Immature natural killer cell (primary cell): ENCODE measurements at regions not wholly inside any gene's neighbourhood (a gene's known extent, or its start where the extent isn't known, plus 50 kb on each side); places are given as distances from the start of the nearest gene placed in this dataset.
"Not testable (repeated sequence)": the region's sequence is repeated elsewhere in the genome, so short reads cannot be mapped to it uniquely, and the experiment has no call there.

Experiments used
- DNase-seq, 3 donors: peaks; one replicate each; pipeline ENCODE4 v3.0.0; 2022; ENCODE audit warnings: mixed read lengths in 1 of 3
- H3K27ac Mint-ChIP-seq, 6 donors: one replicate each; pipeline ENCODE4 v1.8.0; 2020; ENCODE audit warnings: mixed read lengths in 6 of 6, mild to moderate bottlenecking in 5 of 6, inconsistent platforms in 4 of 6, moderate library complexity in 3 of 6
- H3K27me3 Mint-ChIP-seq, 3 donors: one replicate each; pipeline ENCODE4 v1.8.0; 2020 to 2021; ENCODE audit warnings: low read depth in 3 of 3, mild to moderate bottlenecking in 3 of 3, mixed read lengths in 3 of 3, moderate library complexity in 3 of 3, inconsistent platforms in 1 of 3
- H3K36me3 Mint-ChIP-seq, 3 donors: one replicate each; pipeline ENCODE4 v1.8.0; 2020; ENCODE audit warnings: mixed read lengths in 3 of 3, inconsistent platforms in 2 of 3, mild to moderate bottlenecking in 2 of 3
- H3K4me1 Mint-ChIP-seq, 2 donors: one replicate each; pipeline ENCODE4 v1.8.0; 2020; ENCODE audit warnings: inconsistent platforms in 2 of 2, mild to moderate bottlenecking in 2 of 2, mixed read lengths in 2 of 2, moderate library complexity in 1 of 2
- H3K4me3 Mint-ChIP-seq, 5 donors: one replicate each; pipeline ENCODE4 v1.8.0; 2020; ENCODE audit warnings: mild to moderate bottlenecking in 5 of 5, mixed read lengths in 5 of 5, inconsistent platforms in 3 of 5, moderate library complexity in 3 of 5
- H3K9me3 Mint-ChIP-seq, 6 donors: one replicate each; pipeline ENCODE4 v1.8.0; 2020; ENCODE audit warnings: mild to moderate bottlenecking in 6 of 6, mixed read lengths in 6 of 6, inconsistent platforms in 4 of 6, moderate library complexity in 3 of 6

DNA sequence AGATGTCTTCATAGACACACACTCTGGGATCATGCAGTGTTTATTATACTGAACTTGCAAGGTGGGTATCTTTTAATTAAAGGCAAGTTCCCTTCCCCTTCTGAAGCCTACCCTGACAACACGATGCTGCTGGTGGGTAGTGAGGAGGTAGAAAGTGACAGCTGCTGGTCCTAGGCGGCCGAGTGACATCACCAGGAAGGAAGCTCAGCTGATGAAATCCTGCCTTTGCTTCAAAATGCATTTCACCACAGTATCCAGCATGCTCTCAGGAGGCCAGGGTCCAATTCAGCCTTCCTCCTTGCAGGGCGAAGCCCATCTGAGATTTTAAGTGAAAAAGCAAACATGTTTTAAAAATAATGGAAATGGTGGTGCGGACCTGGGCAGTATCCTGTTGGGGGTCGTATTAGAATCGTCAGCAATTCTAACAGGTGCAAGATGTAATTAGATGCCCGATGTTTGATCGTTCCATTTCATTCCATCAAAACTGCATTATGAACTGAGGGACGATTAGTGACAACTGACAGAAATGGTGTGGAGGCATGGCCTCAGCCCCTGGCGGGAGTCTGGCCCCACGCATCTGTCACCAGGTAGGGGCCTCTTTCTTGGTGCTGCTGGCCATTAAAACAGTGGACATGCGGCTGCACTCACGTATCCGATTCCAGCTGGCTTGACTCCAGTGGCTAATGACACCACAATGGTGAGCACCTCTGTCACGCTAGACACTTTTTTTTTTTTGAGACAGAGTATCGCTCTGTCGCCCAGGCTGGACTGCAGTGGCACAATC, 324.8 kb upstream of the C1orf174 start:
- Mint-ChIP-seq H3K4me3 (no peak overlapping the region), H3K27me3 (peaks cover 1 to 7% (median 2%) of the 10 kb centered on the region in 3 donors), H3K27ac (no peak overlapping the region), H3K36me3 (no peaks in the 10 kb centered on the region), H3K4me1 (no peaks in the 10 kb centered on the region), H3K9me3 (no peaks in the 10 kb centered on the region)
- DNase-seq = no peak

DNA sequence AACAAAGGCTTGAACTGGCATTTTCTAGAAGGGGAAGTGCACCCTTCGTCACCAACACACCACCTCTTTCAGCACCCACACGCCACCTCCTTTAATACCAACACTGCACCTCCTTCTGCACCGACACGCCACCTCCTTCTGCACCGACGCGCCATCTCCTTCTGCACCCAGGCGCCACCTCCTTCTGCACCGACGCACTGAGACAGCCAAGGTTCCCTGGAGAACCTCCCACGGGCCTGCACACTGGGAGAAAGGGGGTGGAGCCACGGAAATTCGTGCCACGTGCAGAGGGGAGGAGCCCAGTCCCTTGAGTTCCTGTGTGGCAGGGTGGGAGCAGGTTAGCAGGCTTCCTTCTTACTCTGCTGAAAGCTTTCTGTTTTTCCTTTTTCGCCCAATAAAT, 327.9 kb upstream of the C1orf174 start:
- peaks cover 0 to 3% (median 0%) of the 10 kb centered on the region in 6 donors for H3K9me3 Mint-ChIP-seq
- no peak overlapping the region for H3K27ac Mint-ChIP-seq
- no peaks in the 10 kb centered on the region for H3K4me1 Mint-ChIP-seq
- peaks cover 0 to 9% (median 1%) of the 10 kb centered on the region in 3 donors for H3K27me3 Mint-ChIP-seq
- DNase-seq = no peak
- no peaks in the 10 kb centered on the region for H3K36me3 Mint-ChIP-seq
- no peak overlapping the region for H3K4me3 Mint-ChIP-seq

DNA sequence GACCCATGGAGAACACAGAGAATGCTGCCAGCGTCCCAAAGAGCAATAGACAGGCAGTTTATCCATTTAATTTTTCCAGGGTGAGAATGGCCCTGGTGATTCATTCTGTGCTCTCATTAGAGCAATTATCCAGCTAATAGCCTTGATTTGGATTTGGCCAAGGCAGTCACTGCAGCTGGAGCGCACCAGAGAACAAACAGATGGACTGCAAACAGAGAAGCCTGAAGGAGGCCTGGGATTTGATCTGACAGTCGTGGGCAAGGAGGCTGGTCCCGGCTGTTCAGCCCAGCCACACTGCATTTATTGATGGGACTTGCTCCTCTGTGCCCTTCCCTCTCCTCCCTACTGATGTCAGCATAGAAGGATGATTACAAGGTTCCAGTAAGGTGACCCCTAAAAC, 353.9 kb upstream of the C1orf174 start:
- peaks cover 5 to 8% (median 8%) of the 10 kb centered on the region in 3 donors for H3K27me3 Mint-ChIP-seq
- H3K4me3 Mint-ChIP-seq = no peak overlapping the region
- H3K36me3 Mint-ChIP-seq = no peaks in the 10 kb centered on the region
- DNase-seq = no peak
- H3K9me3 Mint-ChIP-seq = peaks cover 3 to 18% (median 7%) of the 10 kb centered on the region in 6 donors
- no peak overlapping the region for H3K27ac Mint-ChIP-seq
- H3K4me1 Mint-ChIP-seq = no peaks in the 10 kb centered on the region

DNA sequence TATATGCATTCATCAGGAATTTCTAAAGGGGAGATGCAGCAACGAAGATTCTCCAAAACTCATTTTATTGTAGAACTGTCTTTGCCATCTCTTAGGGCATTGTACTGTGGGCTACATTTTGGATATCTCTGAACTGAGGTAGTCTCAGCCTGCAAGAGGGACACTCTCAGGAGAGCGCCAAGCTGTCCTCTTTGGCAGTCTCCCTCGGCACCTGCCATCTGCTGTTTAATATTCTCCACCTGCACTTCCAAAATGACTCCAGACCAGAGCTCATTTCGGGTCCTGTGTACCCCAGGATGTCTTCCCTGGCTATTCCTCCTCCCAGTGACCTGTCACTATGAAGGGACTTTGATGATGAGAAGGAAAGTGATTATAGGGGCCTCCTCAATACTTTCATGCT, 356.3 kb upstream of the C1orf174 start:
- peaks cover 3 to 24% (median 8%) of the 10 kb centered on the region in 6 donors for H3K9me3 Mint-ChIP-seq
- peaks cover 0 to 11% (median 9%) of the 10 kb centered on the region in 3 donors for H3K27me3 Mint-ChIP-seq
- H3K4me3 Mint-ChIP-seq = no peak overlapping the region
- no peaks in the 10 kb centered on the region for H3K36me3 Mint-ChIP-seq
- DNase-seq = no peak
- no peaks in the 10 kb centered on the region for H3K4me1 Mint-ChIP-seq
- no peak overlapping the region for H3K27ac Mint-ChIP-seq

DNA sequence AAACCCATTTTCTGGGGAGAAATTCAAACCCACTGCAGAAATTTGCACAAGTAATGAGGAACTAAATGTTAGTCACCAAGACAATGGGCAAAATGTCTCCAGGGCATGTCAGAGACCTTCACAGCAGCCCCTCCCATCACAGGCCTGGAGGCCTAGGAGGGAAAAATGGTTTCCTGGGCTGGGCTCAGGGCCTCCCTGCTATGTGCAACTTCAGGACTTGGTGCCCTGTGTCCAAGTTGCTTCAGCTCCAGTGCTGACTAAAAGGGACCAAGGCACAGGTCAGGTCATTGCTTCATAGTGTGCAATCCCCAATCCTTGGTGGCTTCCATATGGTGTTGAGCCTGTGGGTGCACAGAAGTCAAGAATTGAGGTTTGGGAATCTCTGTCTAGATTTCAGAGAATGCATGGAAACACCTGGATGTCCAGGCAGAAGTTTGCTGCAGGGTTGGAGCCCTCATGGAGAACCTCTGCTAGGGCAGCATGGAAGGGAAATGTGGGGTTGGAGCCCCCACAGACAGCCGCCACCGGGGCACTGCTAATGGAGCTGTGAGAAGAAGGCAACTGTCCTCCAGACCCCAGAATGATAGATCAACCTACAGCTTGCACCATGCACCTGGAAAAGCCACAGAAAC, 358.2 kb upstream of the C1orf174 start:
- H3K27ac Mint-ChIP-seq, H3K27me3 Mint-ChIP-seq, H3K36me3 Mint-ChIP-seq, DNase-seq, H3K4me1 Mint-ChIP-seq, H3K4me3 Mint-ChIP-seq: not testable (repeated sequence)
- peaks cover 3 to 24% (median 8%) of the 10 kb centered on the region in 6 donors for H3K9me3 Mint-ChIP-seq

DNA sequence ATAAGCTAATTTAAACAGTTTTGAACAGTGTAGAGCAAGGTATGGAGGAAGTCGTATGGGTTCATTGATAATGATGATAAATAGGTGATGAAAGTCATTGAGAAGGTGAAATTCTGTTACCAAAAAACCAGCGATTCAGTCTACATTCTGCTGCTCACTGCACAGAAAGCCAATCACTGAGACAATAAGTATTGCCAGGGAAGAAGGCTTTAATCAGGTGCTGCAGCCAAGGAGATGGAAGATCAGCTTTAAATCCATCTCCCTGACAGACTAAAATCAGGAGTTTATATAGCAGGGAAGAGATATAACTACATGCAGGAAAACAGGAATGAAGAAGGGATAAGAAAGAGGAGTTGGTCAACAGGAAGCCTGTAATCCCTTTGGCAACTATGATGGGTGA, 361.3 kb upstream of the C1orf174 start:
- H3K27me3 Mint-ChIP-seq = peaks cover 0 to 9% (median 6%) of the 10 kb centered on the region in 3 donors
- no peak for DNase-seq
- H3K9me3 Mint-ChIP-seq = peaks cover 3 to 24% (median 8%) of the 10 kb centered on the region in 6 donors
- no peak overlapping the region for H3K27ac Mint-ChIP-seq
- no peak overlapping the region for H3K4me3 Mint-ChIP-seq
- H3K4me1 Mint-ChIP-seq = no peaks in the 10 kb centered on the region
- H3K36me3 Mint-ChIP-seq = no peaks in the 10 kb centered on the region

DNA sequence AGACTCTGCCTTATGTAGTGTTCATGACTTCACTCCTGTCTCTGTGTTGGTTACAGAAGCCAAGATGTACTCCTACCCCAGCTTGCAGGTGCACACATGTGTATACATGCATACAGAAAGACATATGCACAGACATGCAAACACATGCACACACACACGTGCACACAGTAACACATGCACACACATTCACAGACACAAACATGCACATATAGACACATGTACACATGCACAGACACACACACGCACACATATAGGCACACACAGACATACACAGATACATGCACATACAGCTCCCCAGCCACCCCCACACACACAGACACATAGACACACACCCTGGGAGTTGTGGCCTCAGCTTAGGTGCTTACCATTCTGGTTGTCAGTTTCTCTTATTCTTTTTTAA, 362.6 kb upstream of the C1orf174 start:
- Mint-ChIP-seq H3K27me3 (peaks cover 0 to 7% (median 4%) of the 10 kb centered on the region in 3 donors), H3K4me1 (peaks cover 0 to 3% of the 10 kb centered on the region in 2 donors), H3K9me3 (peaks cover 2 to 15% (median 4%) of the 10 kb centered on the region in 6 donors), H3K4me3 (no peak overlapping the region), H3K27ac (no peak overlapping the region), H3K36me3 (no peaks in the 10 kb centered on the region)
- DNase-seq = no peak

DNA sequence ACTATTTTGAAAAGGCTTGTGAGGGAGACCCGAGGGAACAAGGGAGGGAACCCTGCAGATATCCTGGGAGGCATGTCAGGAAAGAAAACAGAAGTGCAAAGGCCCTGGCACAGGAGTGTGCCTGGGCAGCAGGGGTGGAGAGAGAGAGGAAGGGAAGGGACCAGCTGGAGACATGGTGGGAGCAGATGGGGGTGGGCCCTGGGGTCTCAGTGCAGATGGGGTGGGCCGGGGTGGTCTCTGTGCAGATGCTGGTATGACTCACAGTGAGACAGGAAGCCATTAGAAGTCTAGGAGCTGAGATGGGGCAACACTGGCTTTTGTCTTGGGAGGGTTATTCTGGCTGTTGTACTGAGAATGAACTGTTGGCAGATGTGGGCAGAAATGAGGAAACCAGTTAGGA, 363.6 kb upstream of the C1orf174 start:
- Mint-ChIP-seq H3K9me3 (peaks cover 0 to 8% (median 1%) of the 10 kb centered on the region in 6 donors), H3K4me1 (peaks cover 0 to 8% of the 10 kb centered on the region in 2 donors), H3K36me3 (no peaks in the 10 kb centered on the region), H3K27me3 (peaks cover 0 to 5% (median 2%) of the 10 kb centered on the region in 3 donors), H3K4me3 (no peak overlapping the region), H3K27ac (no peak overlapping the region)
- no peak for DNase-seq

DNA sequence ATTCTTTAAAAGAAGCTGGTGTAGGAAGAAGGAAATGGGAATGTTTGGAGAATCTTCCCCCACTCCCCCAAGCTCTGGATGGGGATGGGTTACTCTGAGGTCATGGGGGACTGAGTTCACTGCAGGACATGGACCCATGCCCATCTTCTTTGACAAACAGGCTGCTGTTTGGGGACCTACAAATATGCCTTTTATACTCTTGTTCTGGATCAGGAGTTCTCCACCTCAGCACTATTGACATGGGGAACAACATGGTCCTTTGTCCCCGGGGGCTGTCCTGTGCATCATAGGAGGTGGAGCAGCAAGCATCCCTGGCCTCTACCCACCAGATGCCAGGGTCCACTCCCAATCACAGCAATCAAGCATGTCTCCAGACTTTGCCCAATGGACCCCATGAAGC, 365.8 kb upstream of the C1orf174 start:
- no peak overlapping the region for H3K27ac Mint-ChIP-seq
- no peaks in the 10 kb centered on the region for H3K36me3 Mint-ChIP-seq
- H3K4me3 Mint-ChIP-seq = no peak overlapping the region
- peaks cover 0 to 8% of the 10 kb centered on the region in 2 donors for H3K4me1 Mint-ChIP-seq
- DNase-seq = no peak
- H3K27me3 Mint-ChIP-seq = peaks cover 0 to 5% (median 0%) of the 10 kb centered on the region in 3 donors
- H3K9me3 Mint-ChIP-seq = no peaks in the 10 kb centered on the region

DNA sequence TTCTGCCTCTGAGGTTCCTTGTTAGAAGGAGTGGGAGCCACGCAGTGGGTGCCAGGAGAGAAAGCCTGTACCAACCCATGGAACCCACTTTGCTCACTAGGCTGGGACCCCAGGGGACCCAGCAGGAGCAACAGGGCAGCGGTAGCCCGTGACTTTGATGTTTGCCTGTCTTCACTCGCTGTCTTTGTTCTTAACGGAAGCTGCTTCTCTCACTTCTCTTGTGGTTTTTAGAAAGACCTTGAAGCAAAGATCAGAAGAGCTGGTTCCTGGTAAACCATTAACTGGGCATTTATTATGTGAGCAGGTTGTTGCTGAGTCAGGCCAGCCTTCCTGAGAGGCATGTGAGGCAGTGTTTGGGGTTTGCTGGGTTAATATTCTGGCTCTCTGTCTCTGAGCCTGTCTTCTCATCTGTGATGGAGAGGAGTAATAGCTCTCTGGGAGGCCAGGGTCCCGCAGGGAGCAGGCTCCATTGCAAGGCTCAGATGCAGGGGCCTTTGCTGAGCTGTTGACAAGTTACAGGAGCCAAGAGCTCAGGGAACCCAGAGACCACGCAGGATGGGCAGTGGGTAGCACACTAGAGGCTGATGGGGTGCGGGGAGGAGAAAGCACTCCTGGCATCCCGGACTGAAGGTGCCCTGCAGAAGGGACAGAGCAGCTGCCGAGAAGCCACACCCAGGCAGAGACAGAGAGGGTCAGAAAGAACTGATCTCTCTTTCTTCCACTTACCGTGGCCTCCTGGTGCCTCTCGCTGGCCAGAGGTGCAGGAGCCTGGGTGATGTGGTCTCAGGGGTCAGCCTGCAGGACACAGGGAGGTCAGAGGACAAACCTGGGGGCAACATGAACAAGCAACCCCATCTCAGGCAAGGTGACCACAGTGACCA, 367.5 kb upstream of the C1orf174 start:
- no peak for DNase-seq
- H3K27ac Mint-ChIP-seq = no peak overlapping the region

DNA sequence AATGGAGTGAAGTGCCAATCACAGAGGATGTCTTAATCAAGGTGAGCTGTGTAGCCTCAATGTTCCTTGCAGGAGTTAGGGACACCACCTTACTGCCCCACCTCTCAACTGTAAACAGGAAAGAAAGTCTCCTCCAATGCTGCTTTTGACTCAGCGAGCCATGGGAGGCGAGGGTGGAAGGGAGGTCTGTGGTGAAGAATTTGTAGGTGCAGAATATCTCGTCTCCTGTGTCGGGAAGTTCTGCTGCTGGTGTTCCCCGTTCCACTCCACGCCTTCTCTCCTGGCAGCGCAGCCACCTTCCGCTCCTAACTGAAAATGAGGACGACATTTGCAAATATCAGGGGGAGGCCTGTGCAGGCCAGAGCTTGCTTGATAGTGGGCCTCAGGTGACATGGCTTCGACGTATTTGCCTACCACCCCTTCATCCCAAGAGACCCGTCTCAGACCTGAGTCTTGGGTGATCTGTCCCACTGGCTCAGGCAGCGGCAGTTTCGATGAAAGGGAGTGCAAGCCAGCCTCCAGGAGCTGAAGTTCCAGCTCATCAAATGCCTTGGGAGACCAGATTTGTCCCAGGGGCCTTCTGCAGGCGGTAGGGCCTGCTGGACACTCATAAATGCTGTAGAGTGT, 368.3 kb upstream of the C1orf174 start:
- Mint-ChIP-seq H3K36me3 (no peaks in the 10 kb centered on the region), H3K4me1 (peaks cover 0 to 8% of the 10 kb centered on the region in 2 donors), H3K9me3 (no peaks in the 10 kb centered on the region), H3K27me3 (peaks cover 0 to 4% (median 3%) of the 10 kb centered on the region in 3 donors), H3K27ac (no peak overlapping the region), H3K4me3 (no peak overlapping the region)
- DNase-seq = no peak

More for the DNA sequence above, 367.5 kb upstream of the C1orf174 start:
- Mint-ChIP-seq H3K9me3 (no peaks in the 10 kb centered on the region), H3K36me3 (no peaks in the 10 kb centered on the region), H3K4me3 (no peak overlapping the region), H3K4me1 (peaks cover 0 to 8% of the 10 kb centered on the region in 2 donors), H3K27me3 (peaks cover 0 to 4% (median 3%) of the 10 kb centered on the region in 3 donors)

DNA sequence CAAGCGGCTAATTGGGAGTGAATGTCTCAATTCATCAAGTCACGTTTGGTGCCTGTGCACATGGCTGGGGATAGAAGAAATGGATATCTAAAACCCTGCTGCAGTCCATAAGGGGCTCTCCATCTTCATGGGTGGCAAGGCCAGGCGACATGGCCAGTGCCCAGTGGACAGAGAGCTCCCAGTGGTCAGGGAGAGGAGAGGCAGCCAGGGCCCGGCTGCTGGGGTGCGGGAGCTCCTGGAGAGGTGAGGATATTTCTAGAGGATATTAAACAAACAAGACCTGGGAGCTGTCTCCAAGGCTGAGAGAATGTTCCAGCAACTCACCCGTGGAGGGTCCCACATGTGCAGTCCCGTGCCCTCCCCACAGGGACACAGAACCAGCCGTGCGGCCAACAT, 368.8 kb upstream of the C1orf174 start:
- Mint-ChIP-seq H3K27ac (no peak overlapping the region), H3K9me3 (no peaks in the 10 kb centered on the region), H3K36me3 (no peaks in the 10 kb centered on the region), H3K27me3 (peaks cover 0 to 4% (median 3%) of the 10 kb centered on the region in 3 donors), H3K4me3 (no peak overlapping the region), H3K4me1 (peaks cover 0 to 8% of the 10 kb centered on the region in 2 donors)
- DNase-seq = no peak

DNA sequence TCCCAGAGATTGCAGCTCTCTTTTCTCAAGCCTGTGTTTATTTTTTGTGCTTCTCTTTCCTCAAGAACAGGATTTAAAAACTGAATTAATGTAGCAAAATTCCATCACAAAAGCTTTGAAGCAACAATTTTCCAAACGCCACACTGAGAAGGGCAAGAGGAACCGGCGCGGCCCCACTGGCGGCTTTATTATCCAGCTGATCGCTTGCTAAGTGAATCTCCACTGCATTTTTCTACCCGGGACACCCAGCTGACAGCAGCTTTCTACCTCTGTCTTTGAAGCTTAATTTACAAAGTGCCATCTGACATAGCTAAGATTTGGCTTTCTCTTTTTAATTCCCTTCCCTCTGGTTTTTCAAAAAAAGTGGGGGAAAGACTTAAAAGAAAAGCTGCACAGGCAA, 369.3 kb upstream of the C1orf174 start:
- no peaks in the 10 kb centered on the region for H3K36me3 Mint-ChIP-seq
- peaks cover 0 to 4% (median 3%) of the 10 kb centered on the region in 3 donors for H3K27me3 Mint-ChIP-seq
- no peaks in the 10 kb centered on the region for H3K9me3 Mint-ChIP-seq
- H3K4me1 Mint-ChIP-seq = peaks cover 0 to 8% of the 10 kb centered on the region in 2 donors
- no peak overlapping the region for H3K27ac Mint-ChIP-seq
- no peak overlapping the region for H3K4me3 Mint-ChIP-seq
- no peak for DNase-seq
